ENCODE measurements at regions not wholly inside any gene's neighbourhood (a gene's known extent, or its start where the extent isn't known, plus 50 kb on each side); places are given as distances from the start of the nearest gene placed in this dataset.

DNA sequence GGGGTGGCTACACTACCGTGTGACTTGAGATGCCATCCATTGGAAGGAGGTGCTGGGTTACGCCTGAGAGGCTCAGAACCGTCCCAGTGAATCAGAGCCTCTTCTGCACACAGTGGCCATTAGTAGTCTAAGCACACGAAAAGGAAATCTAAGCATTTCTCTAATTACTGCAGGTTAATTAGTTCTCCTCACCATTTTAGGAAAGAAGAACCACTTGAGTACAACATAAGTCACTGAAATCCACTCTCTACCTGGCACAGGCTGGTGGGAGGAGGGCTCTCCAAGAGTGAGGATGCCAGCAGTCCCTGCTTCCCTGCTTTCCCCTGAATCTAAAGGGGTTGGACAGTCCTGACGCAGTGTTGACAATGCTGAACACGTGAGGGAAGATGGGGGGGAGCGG is 606.3 kb downstream of the NPHP4 start:
- no peak for DNase-seq (ENCODE audit: low read depth in 3 of 3)

DNA sequence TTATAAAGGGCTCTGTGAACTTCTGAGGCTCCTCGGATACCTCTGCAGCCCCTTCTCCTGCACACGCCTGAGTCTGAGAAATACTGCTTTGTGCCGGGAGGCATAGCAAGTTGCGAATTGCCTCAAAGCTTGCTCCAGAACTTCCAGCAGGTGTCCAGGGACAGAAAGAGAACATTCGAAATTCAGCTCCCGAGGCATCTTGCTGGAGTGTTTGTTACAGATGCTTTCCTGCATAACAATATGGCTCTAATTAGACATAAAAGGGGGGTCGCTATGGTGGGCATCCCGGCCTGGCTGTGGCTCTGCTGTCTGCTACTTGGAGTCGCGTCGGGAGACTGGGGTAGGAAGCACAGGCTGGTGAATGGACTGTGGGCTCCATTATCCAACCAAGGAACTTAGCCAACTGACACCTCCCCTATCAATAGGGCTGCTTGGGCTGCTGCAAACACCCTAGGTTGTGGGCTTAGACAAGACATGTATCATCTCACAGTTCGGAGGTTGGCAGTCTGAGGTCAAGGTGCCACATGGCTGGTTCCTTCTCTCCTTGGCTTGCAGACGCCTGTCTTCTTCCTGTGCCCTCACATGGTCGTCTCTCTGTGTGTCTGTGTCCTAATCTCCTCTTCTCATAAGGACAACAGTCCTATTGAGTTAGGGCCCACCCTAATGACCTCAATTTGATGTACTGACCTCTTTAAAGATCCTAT is 607.0 kb downstream of the NPHP4 start:
- DNase-seq (ENCODE audit: low read depth in 3 of 3): no peak

GRCh38 chr1:5381491-5381890 is 610.7 kb downstream of the NPHP4 start:
- no peak for DNase-seq (ENCODE audit: low read depth in 3 of 3)

DNA sequence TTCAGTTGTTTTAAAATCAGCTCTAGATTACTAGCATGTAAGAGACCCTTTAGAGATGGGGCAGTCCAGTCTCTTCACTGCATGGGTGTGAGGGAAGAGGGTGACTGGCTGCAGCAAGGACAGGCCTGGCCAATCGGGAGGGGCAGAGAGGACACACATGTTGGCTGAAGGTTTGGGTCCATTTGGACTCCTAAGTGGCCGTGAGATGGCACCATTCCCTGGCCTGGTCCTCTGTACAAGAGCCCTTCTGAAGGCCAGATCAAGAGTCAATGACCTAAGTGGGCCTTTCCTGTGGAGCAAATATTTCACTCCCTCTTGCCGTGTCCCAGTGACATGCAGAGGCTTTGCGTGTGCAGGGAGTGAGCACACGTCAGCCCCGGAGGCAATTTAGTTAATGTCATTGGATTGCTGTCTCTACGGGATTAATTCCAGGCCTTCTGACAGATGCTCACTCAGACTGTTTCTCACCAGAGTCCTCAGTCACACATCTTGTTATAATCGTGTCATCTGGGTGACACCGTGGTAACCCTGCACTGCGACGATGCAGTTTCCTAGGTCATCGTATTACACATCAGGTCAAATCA is 613.0 kb downstream of the NPHP4 start:
- no peak for DNase-seq (ENCODE audit: low read depth in 3 of 3)

DNA sequence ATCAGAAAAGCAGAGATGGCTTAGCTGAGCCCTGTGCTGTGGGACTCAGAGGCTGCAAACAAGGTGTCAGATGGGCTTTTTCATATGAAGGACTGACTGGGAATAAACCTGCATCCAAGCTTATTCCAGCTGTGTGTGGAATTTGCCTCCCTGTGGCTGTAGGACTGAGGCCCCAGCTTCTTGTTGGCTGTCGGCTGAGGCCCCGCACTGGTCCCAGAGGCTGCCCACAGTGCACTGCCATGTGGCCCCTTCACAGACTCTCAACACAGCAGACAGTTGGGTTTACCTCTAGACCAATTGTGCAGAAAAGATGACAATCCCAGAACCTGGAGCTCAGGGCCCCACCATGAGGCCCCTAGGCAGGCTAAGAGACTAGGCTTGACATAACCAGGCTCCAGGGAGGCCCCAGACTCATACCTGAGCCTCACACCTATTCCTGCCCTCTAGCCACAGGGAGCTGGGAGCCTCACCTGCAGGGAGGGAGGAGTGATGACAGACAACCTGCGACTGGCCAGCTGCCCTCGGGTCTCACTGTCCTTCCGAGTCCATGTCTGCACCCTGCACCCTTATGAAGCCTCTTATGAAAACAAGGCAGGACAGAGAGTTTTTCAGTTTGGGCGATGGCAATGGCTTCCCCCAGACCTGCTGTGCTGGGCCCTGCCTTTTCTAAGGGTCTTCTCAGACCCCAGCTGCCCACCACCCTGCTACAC is 615.5 kb downstream of the NPHP4 start:
- no peak for DNase-seq (ENCODE audit: low read depth in 3 of 3)

DNA sequence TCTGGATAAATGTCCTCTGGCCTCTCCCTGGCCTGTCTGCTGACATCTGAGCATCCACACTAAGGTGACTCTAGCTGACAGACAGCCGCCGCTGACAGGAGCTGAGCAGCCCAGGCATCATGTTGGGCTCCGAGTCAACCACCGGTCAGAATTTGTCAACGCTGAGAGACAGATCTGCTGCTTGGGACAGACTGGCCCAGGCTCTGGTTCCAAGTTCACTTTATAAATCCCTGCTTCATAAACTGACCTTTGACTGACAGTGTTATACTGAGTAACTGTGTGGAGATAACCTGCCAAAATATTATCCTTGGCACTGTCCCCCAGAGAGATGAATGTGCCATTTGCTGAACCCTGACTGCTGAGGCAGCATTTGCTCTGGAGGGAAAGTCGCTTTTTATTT is 616.7 kb downstream of the NPHP4 start:
- DNase-seq (ENCODE audit: low read depth in 3 of 3): no peak

DNA sequence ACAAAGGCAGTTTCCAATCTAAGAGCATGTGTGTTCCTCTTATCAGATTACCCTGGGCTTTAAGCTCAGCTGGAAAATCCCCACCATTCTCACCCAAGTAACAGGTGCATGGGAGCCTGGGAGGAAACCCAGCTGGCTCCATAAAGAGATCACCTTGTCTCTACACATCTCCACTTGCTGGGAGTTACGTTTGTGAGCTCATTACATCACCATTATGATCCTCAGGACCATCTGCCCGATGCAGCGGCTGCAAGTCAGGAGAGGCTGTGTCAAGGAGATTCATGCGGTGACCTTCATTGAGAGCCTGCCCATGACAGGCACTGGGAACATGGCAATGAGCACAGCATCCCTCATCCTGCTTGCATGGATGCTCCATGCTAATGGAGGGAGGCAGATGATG is 618.0 kb downstream of the NPHP4 start:
- no peak for DNase-seq (ENCODE audit: low read depth in 3 of 3)

GRCh38 chr1:5373281-5373680 is 618.9 kb downstream of the NPHP4 start:
- no peak for DNase-seq (ENCODE audit: low read depth in 3 of 3)

- DNase-seq (ENCODE audit: low read depth in 3 of 3): no peak
These were observed 621.0 kb downstream of the NPHP4 start for GRCh38 chr1:5371270-5371669.

DNA sequence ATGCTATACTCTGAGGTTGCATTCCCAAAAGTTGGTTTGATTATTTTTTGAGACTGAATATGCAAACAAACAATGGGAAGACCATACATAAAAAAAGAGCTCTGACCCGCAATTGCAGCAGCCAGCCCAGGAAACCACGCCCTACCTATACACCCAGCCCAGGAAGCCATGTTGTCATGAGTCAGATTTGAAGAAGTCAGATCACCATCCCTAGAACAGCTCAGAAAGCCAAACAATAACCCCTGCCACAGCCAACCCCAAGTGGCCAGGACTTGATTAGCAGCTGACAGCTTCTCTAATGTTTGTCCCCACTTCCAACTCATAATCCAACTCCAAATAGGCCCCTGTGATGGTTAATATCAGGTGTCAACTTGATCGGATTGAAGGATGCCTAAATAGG is 621.9 kb downstream of the NPHP4 start:
- DNase-seq (ENCODE audit: low read depth in 3 of 3): no peak

- no peak for DNase-seq (ENCODE audit: low read depth in 3 of 3)
These were observed 623.0 kb downstream of the NPHP4 start for GRCh38 chr1:5369223-5369622.

GRCh38 chr1:5368201-5368600 is 624.0 kb downstream of the NPHP4 start:
- no peak for DNase-seq (ENCODE audit: low read depth in 3 of 3)

- DNase-seq (ENCODE audit: low read depth in 3 of 3): no peak
These were observed 624.9 kb downstream of the NPHP4 start for GRCh38 chr1:5367306-5367705.

DNA sequence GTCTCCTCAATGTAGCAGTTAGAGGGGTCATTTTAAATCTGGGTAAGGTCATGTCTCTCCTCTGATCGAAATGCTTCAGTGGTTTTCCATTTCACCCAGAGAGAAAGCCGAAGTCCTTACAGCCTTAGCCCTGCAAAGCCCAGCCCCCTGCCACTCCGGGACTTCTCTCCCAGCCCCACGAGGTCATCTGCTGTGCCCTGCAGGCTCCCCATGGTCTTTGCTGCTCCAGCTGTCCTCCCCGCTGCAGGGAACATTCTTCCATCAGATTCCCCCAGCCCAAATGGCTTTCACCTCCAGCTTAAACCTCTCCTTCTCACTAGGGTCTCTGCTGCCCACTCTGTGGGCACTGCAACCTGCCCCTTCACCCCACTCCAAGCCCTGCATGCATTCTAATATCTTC is 626.5 kb downstream of the NPHP4 start:
- no peak for DNase-seq (ENCODE audit: low read depth in 3 of 3)

- DNase-seq (ENCODE audit: low read depth in 3 of 3): no peak
These were observed 627.6 kb downstream of the NPHP4 start for GRCh38 chr1:5364591-5364990.

GRCh38 chr1:5354681-5355080 is 637.5 kb downstream of the NPHP4 start:
- no peak for DNase-seq (ENCODE audit: low read depth in 3 of 3)

DNA sequence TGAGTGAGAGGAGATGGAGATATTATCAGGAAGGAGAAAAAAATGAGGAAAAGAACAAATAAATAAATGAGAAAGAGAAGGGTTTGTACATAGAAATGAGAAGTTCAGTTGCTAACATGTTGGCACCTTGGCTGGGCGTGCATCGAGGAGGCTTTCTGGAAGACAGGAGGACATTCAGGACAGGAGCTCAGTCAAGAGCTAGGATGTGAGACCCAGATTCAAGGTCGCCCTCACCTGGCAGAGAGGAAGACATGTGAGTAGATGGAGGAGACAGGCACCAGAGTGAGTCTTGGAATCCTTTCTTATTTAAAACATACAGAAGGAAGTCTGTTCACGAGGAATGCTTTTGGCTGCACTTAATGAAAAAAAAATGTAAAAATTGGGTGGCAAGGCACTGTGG is 640.9 kb downstream of the NPHP4 start:
- no peak for DNase-seq (ENCODE audit: low read depth in 3 of 3)

GRCh38 chr1:5349526-5349925 is 642.7 kb downstream of the NPHP4 start:
- no peak for DNase-seq (ENCODE audit: low read depth in 3 of 3)

GRCh38 chr1:5348732-5349465 is 643.3 kb downstream of the NPHP4 start:
- no peak for DNase-seq (ENCODE audit: low read depth in 3 of 3)

GRCh38 chr1:5347726-5348125 is 644.5 kb downstream of the NPHP4 start:
- no peak for DNase-seq (ENCODE audit: low read depth in 3 of 3)

DNA sequence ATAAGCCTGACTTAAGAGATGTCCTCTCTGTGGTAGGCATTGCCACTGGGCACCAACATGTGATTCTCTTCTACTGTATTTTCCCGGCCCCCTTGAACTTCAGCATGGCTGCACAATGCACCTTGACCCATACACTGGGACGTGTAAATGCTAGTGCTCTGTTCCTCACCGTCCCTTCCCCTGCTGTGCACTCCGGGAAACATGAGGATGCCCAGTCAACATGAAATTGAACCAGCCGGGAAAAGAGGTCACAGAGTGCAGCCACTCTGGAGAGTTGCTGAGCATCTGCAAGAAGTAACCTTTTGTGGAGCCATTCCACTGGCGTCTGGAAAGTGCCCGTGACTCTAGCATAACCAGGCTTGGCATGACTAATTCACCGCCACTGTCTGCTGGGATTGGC is 646.7 kb downstream of the NPHP4 start:
- no peak for DNase-seq (ENCODE audit: low read depth in 3 of 3)

- no peak for DNase-seq (ENCODE audit: low read depth in 3 of 3)
These were observed 648.8 kb downstream of the NPHP4 start for GRCh38 chr1:5343256-5344020.

Measured in stimulated activated CD4-positive, alpha-beta T cell treated with anti-CD3 and anti-CD28 coated beads, TNF-alpha, amount 100 ng/mL, for 24 hours (primary cell).